Aorta (tissue), 5 donors: ENCODE measurements at regions not wholly inside any gene's neighbourhood (a gene's known extent, or its start where the extent isn't known, plus 50 kb on each side); places are given as distances from the start of the nearest gene placed in this dataset.

Source experiments
- ATAC-seq: fragments of 200-7000 bp; cut with Tn5 transposase; one replicate; pipeline ENCODE4 v1.9.1; 2022; ENCODE audit warnings: moderate library complexity; ENCODE audit not compliant: low FRiP score
- DNase-seq, 2 donors: peaks; one replicate each; pipeline ENCODE4 v3.0.0-alpha.2; 2020
- H3K27ac ChIP-seq, 2 donors: one replicate each; pipeline ENCODE4 v1.5.1; 2013; ENCODE audit warnings: low read length in 2 of 2, mild to moderate bottlenecking in 2 of 2, moderate library complexity in 2 of 2, control low read depth in 1 of 2, inconsistent platforms in 1 of 2, low read depth in 1 of 2
- H3K27me3 ChIP-seq, 2 donors: one replicate each; pipeline ENCODE4 v1.6.1; 2013; ENCODE audit warnings: control low read depth in 1 of 2, low read length in 1 of 2, mild to moderate bottlenecking in 1 of 2, moderate library complexity in 1 of 2; ENCODE audit not compliant: insufficient read depth in 2 of 2, control insufficient read depth in 1 of 2
- H3K36me3 ChIP-seq, 2 donors: one replicate each; pipeline ENCODE4 v1.6.1; 2013; ENCODE audit warnings: control low read depth in 1 of 2, low read length in 1 of 2, mild to moderate bottlenecking in 1 of 2; ENCODE audit not compliant: insufficient read depth in 2 of 2, control insufficient read depth in 1 of 2
- H3K4me1 ChIP-seq, 2 donors: one replicate each; pipeline ENCODE4 v1.6.1; 2013; ENCODE audit warnings: low read length in 2 of 2, control low read depth in 1 of 2, mild to moderate bottlenecking in 1 of 2, moderate library complexity in 1 of 2; ENCODE audit not compliant: insufficient read depth in 2 of 2, control insufficient read depth in 1 of 2
- H3K4me3 ChIP-seq, 2 donors: one replicate each; pipeline ENCODE4 v1.5.1; 2013; ENCODE audit warnings: low read length in 2 of 2, control low read depth in 1 of 2, mild to moderate bottlenecking in 1 of 2
- H3K9me3 ChIP-seq: one replicate; pipeline ENCODE4 v1.6.1; 2013; ENCODE audit warnings: mild to moderate bottlenecking, low read length; ENCODE audit not compliant: control insufficient read depth
- WGBS, 2 donors: extraction: QIAGEN DNeasy Blood & Tissue Kit; methylation state at CpG; one replicate each; pipeline ENCODE4 v1.1.7; 2013; 5-methylcytosine and 5-hydroxymethylcytosine counted together
- intact Hi-C, 2 donors: fragments of 100-400 bp; cut with DNase I; formaldehyde crosslinking; loops; one replicate each; pipeline versions ENCODE4 v1.14.2 to v1.15.0; 2022
- donor health status: healthy with polysubstance abuse.
- donor health status: Bipolar disorder and iron deficiency.
- donor health status: DM: no; HTN: no; CAD: no.
- donor health status: DM: no; HTN: no; CAD: no.
- donor health status: DM: yes; HTN: yes; CAD: no.

GRCh38 chr7:25923741-25924460, 228.1 kb upstream of the NFE2L3 start:
- Histone ChIP-seq H3K9me3 (no peaks in the 10 kb centered on the region), H3K4me1 (no peaks in the 10 kb centered on the region), H3K27me3 (peaks cover 0 to 4% of the 10 kb centered on the region in 2 donors), H3K36me3 (no peaks in the 10 kb centered on the region), H3K4me3 (no peak overlapping the region), H3K27ac (no peak overlapping the region)
- ATAC-seq = no peak
- WGBS, 2 donors = 40 to 58% methylated on average over 1 of the region's 1 CpG
- intact Hi-C loops = no loop called here
- no peak for DNase-seq

GRCh38 chr7:25926009-25926408, 226.0 kb upstream of the NFE2L3 start:
- DNase-seq (peak in 1 of 2 donors; percentile 41), ATAC-seq (peak; percentile 64)
- H3K4me1 ChIP-seq = no peaks in the 10 kb centered on the region
- no peak overlapping the region for H3K27ac ChIP-seq
- H3K4me3 ChIP-seq = no peak overlapping the region
- H3K9me3 ChIP-seq = no peaks in the 10 kb centered on the region
- 28 to 29% methylated on average over 7 of the region's 7 CpGs for WGBS, 2 donors
- intact Hi-C loops = no loop called here
- peaks cover 0 to 4% of the 10 kb centered on the region in 2 donors for H3K27me3 ChIP-seq
- H3K36me3 ChIP-seq = no peaks in the 10 kb centered on the region

GRCh38 chr7:25926451-25926850, 225.5 kb upstream of the NFE2L3 start:
- Histone ChIP-seq H3K9me3 (no peaks in the 10 kb centered on the region), H3K4me1 (no peaks in the 10 kb centered on the region), H3K36me3 (no peaks in the 10 kb centered on the region), H3K27ac (no peak overlapping the region), H3K27me3 (peaks cover 0 to 4% of the 10 kb centered on the region in 2 donors), H3K4me3 (no peak overlapping the region)
- 78 to 85% methylated on average over 2 of the region's 2 CpGs for WGBS, 2 donors
- ATAC-seq = no peak
- no peak for DNase-seq
- intact Hi-C loops = no loop called here

- DNase-seq = no peak
- Histone ChIP-seq H3K4me3 (no peak overlapping the region), H3K9me3 (no peaks in the 10 kb centered on the region), H3K27ac (no peak overlapping the region), H3K36me3 (no peaks in the 10 kb centered on the region), H3K27me3 (peaks cover 0 to 2% of the 10 kb centered on the region in 2 donors), H3K4me1 (no peaks in the 10 kb centered on the region)
- WGBS, 2 donors = 72 to 80% methylated on average over 7 of the region's 7 CpGs
- intact Hi-C loops = no loop called here
- ATAC-seq = no peak
Measured at GRCh38 chr7:25926891-25927625, 224.9 kb upstream of the NFE2L3 start.

- Histone ChIP-seq H3K27ac (no peak overlapping the region), H3K36me3 (no peaks in the 10 kb centered on the region), H3K4me3 (no peak overlapping the region), H3K27me3 (peaks cover 0 to 2% of the 10 kb centered on the region in 2 donors), H3K9me3 (peaks cover under 1% of the 10 kb centered on the region), H3K4me1 (no peaks in the 10 kb centered on the region)
- WGBS, 2 donors = 88 to 91% methylated on average over 4 of the region's 4 CpGs
- intact Hi-C loops = no loop called here
- ATAC-seq = no peak
- no peak for DNase-seq
Measured at GRCh38 chr7:25927626-25927978, 224.4 kb upstream of the NFE2L3 start.

- ATAC-seq (no peak), DNase-seq (no peak)
- Histone ChIP-seq H3K4me1 (no peaks in the 10 kb centered on the region), H3K27me3 (peaks cover 0 to 2% of the 10 kb centered on the region in 2 donors), H3K9me3 (peaks cover 2% of the 10 kb centered on the region), H3K27ac (no peak overlapping the region), H3K36me3 (no peaks in the 10 kb centered on the region), H3K4me3 (no peak overlapping the region)
- intact Hi-C loops = no loop called here
- 80 to 83% methylated on average over 5 of the region's 5 CpGs for WGBS, 2 donors
Measured at GRCh38 chr7:25928549-25929330, 223.3 kb upstream of the NFE2L3 start.

- Histone ChIP-seq H3K27ac (no peak overlapping the region), H3K4me3 (no peak overlapping the region), H3K27me3 (peaks cover 0 to 2% of the 10 kb centered on the region in 2 donors), H3K4me1 (no peaks in the 10 kb centered on the region), H3K36me3 (no peaks in the 10 kb centered on the region), H3K9me3 (peaks cover 2% of the 10 kb centered on the region)
- WGBS, 2 donors = 78 to 85% methylated on average over 5 of the region's 5 CpGs
- intact Hi-C loops = no loop called here
- ATAC-seq (no peak), DNase-seq (no peak)
Measured at GRCh38 chr7:25929448-25929847, 222.6 kb upstream of the NFE2L3 start.

- no peak overlapping the region for H3K4me3 ChIP-seq
- H3K36me3 ChIP-seq = no peaks in the 10 kb centered on the region
- WGBS, 2 donors = 85 to 88% methylated on average over 5 of the region's 5 CpGs
- DNase-seq (no peak), ATAC-seq (no peak)
- H3K9me3 ChIP-seq = peaks cover 2% of the 10 kb centered on the region
- no peak overlapping the region for H3K27ac ChIP-seq
- H3K4me1 ChIP-seq = no peaks in the 10 kb centered on the region
- peaks cover 0 to 2% of the 10 kb centered on the region in 2 donors for H3K27me3 ChIP-seq
- intact Hi-C loops = no loop called here
Measured at GRCh38 chr7:25930492-25931048, 221.4 kb upstream of the NFE2L3 start.
